ENCODE measurements at regions not wholly inside any gene's neighbourhood (a gene's known extent, or its start where the extent isn't known, plus 50 kb on each side); places are given as distances from the start of the nearest gene placed in this dataset.

DNA sequence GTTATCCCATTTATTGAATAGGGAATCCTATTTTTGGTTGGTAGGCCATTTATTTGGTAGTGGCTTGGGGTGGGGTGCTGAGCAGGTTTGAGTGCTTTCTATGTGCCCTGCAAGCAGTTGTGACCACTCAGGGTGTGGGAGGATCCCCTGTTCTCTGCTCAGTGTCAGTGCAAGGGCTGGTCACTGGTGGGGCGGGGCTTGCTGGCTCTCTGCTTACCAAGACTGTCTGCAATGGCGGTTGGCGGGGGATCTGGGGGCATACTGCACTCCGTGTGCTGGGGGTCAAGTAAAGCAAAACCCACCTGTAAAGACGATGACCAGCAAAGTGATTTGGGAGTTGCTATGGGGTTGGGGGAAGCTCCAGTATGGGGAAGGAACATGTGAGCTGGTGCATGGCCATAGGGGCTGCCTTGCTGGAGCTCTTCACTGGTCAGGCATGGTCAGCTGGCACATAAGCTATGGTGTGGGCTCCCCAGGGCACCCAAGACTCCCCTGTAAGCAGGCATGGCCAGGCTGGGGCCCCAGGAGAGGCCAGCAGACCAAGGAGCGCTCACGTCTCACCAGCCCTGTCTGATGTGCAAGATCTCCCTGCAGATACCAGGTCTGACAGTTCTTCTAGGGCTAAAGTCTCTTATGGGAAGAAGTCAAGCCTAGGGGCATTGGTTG lies 83.0 kb upstream of the GRXCR1 start:
- no peak for DNase-seq
- no peaks in the 10 kb centered on the region for H3K9me3 ChIP-seq (ENCODE audit: control insufficient read depth in 1 of 2, low read length in 2 of 2)
- H3K27ac Mint-ChIP-seq, result no peak overlapping the region
- no peak overlapping the region for H3K27ac ChIP-seq (ENCODE audit: low read depth, low read length)
- H3K27me3 ChIP-seq (ENCODE audit: insufficient read depth, low read length), result no peaks in the 10 kb centered on the region
- ChIA-PET POLR2A (ENCODE audit: partially characterized antibody) (no interaction called here), CTCF (ENCODE audit: partially characterized antibody) (no interaction called here)
- H3K4me3 Mint-ChIP-seq, result no peak overlapping the region
- peaks cover 0 to 6% (median 1%) of the 10 kb centered on the region in 8 donors for H3K9me3 Mint-ChIP-seq
- H3K36me3 Mint-ChIP-seq, result no peaks in the 10 kb centered on the region
- H3K4me1 ChIP-seq (ENCODE audit: insufficient read depth, low read length), result no peaks in the 10 kb centered on the region
- H3K4me1 Mint-ChIP-seq, result no peaks in the 10 kb centered on the region
- no peaks in the 10 kb centered on the region for H3K36me3 ChIP-seq (ENCODE audit: insufficient read depth, low read length)
- H3K27me3 Mint-ChIP-seq, result peaks cover 8 to 13% of the 10 kb centered on the region in 2 donors
- intact Hi-C loops (cut with micrococcal nuclease), result no loop called here
- no peak overlapping the region for H3K4me3 ChIP-seq (ENCODE audit: low read length in 2 of 2)

DNA sequence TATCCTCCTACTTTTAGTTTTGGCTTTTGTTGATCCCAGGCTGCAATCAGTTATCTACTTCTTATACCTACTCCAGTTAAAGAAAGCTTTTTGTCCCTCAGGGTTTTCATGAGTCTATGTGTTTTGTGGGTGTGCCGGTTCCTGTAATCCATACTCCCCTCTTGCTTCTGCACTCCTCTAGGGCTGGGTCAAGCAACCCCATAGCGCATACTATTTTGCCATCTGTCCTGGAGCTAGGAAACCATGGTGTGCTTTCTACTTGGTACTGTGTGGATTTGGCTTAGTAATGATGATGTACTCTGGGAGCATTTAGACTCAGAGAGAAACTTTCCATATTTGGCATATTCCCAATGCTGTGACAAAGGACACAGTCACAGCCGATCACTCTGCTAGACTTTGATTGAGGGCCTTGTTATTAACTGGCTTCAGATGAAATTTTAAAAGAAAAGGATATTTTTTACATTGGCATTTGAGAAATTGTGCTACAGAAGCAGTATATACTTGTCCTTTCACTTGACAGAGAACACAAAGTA lies 86.1 kb upstream of the GRXCR1 start:
- POLR2A ChIA-PET (ENCODE audit: partially characterized antibody), result no interaction called here
- Mint-ChIP-seq H3K36me3 (peaks cover 2 to 6% of the 10 kb centered on the region in 2 donors), H3K9me3 (peaks cover 2 to 38% (median 23%) of the 10 kb centered on the region in 8 donors), H3K4me1 (no peaks in the 10 kb centered on the region), H3K27me3 (peaks cover 8% of the 10 kb centered on the region in 2 donors), H3K4me3 (no peak overlapping the region), H3K27ac (no peak overlapping the region)
- DNase-seq, result no peak
- Histone ChIP-seq H3K27me3 (ENCODE audit: insufficient read depth, low read length) (no peaks in the 10 kb centered on the region), H3K27ac (ENCODE audit: low read depth, low read length) (no peak overlapping the region), H3K4me1 (ENCODE audit: insufficient read depth, low read length) (no peaks in the 10 kb centered on the region), H3K9me3 (ENCODE audit: control insufficient read depth in 1 of 2, low read length in 2 of 2) (peaks cover 0 to 14% of the 10 kb centered on the region in 2 donors), H3K36me3 (ENCODE audit: insufficient read depth, low read length) (no peaks in the 10 kb centered on the region), H3K4me3 (ENCODE audit: low read length in 2 of 2) (no peak overlapping the region)
- CTCF ChIA-PET (ENCODE audit: partially characterized antibody), result interaction anchor here (1.1 kb wide), 1 partner anchor 238 kb away, joined by 3 read pairs; no protein-coding TSS in a partner anchor
- intact Hi-C loops (cut with micrococcal nuclease), result no loop called here

DNA sequence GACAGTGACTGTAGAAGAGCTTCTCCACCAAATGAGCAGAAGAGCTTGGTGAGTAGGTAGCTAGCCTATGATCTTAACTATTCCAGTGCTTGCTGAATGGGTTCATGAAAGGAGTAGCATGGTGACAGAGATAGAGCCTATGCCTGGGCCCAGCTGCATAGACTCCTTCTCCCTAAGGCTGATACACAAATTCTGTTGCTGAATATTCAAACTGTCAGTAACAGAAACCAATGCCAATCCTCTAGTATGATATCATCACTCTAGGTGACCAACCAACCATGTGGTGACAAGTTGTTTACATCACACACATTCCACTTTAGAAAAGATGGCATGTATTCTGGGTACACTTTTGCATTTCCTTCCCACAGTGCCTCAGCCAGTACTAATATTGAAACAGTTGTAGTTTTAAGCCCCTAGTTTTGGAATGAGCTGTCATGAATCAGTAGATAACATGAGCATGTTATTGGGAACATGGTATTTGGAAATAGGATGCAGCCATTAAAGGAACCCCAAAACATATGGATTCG lies 103.4 kb upstream of the GRXCR1 start:
- H3K9me3 Mint-ChIP-seq, result peaks cover 0 to 11% (median 3%) of the 10 kb centered on the region in 8 donors
- no peaks in the 10 kb centered on the region for H3K9me3 ChIP-seq (ENCODE audit: control insufficient read depth in 1 of 2, low read length in 2 of 2)
- intact Hi-C loops (cut with micrococcal nuclease), result no loop called here
- peaks cover 0 to 7% of the 10 kb centered on the region in 2 donors for H3K36me3 Mint-ChIP-seq
- no peak for DNase-seq
- H3K4me3 Mint-ChIP-seq, result no peak overlapping the region
- H3K27me3 ChIP-seq (ENCODE audit: insufficient read depth, low read length), result no peaks in the 10 kb centered on the region
- H3K4me3 ChIP-seq (ENCODE audit: low read length in 2 of 2), result no peak overlapping the region
- peaks cover 2 to 3% of the 10 kb centered on the region in 2 donors for H3K27me3 Mint-ChIP-seq
- H3K27ac ChIP-seq (ENCODE audit: low read depth, low read length), result no peak overlapping the region
- H3K4me1 ChIP-seq (ENCODE audit: insufficient read depth, low read length), result no peaks in the 10 kb centered on the region
- ChIA-PET CTCF (ENCODE audit: partially characterized antibody) (no interaction called here), POLR2A (ENCODE audit: partially characterized antibody) (no interaction called here)
- no peak overlapping the region for H3K27ac Mint-ChIP-seq
- H3K36me3 ChIP-seq (ENCODE audit: insufficient read depth, low read length), result no peaks in the 10 kb centered on the region
- H3K4me1 Mint-ChIP-seq, result no peaks in the 10 kb centered on the region

DNA sequence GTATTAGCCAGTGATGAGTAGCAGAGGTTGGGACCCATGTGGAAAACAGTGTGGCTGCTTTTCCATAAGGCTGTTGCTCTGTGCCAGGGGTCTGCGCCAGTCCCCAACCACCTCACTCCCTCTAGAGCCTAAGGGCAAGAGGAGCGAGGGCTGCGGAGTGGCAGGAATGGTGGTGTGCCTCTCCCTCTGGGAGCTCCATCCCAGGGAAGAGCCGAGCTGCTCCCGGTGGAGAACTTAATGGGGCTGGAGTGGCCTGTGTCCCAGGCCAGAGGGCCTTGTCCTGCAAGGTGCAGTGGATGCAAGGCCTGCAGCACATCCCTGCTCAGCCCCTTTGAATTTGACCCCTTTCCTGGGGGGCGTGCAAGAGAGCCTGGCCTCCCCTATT lies 105.4 kb upstream of the GRXCR1 start:
- H3K4me1 Mint-ChIP-seq, result no peaks in the 10 kb centered on the region
- no peak for DNase-seq
- Histone ChIP-seq H3K4me3 (ENCODE audit: low read length in 2 of 2) (no peak overlapping the region), H3K4me1 (ENCODE audit: insufficient read depth, low read length) (no peaks in the 10 kb centered on the region), H3K9me3 (ENCODE audit: control insufficient read depth in 1 of 2, low read length in 2 of 2) (no peaks in the 10 kb centered on the region), H3K27ac (ENCODE audit: low read depth, low read length) (no peak overlapping the region), H3K27me3 (ENCODE audit: insufficient read depth, low read length) (no peaks in the 10 kb centered on the region), H3K36me3 (ENCODE audit: insufficient read depth, low read length) (no peaks in the 10 kb centered on the region)
- ChIA-PET POLR2A (ENCODE audit: partially characterized antibody) (no interaction called here), CTCF (ENCODE audit: partially characterized antibody) (no interaction called here)
- peaks cover 0 to 21% (median 6%) of the 10 kb centered on the region in 8 donors for H3K9me3 Mint-ChIP-seq
- H3K4me3 Mint-ChIP-seq, result no peak overlapping the region
- intact Hi-C loops (cut with micrococcal nuclease), result no loop called here
- H3K27me3 Mint-ChIP-seq, result peaks cover 2 to 3% of the 10 kb centered on the region in 2 donors
- no peak overlapping the region for H3K27ac Mint-ChIP-seq
- H3K36me3 Mint-ChIP-seq, result peaks cover 0 to 7% of the 10 kb centered on the region in 2 donors

DNA sequence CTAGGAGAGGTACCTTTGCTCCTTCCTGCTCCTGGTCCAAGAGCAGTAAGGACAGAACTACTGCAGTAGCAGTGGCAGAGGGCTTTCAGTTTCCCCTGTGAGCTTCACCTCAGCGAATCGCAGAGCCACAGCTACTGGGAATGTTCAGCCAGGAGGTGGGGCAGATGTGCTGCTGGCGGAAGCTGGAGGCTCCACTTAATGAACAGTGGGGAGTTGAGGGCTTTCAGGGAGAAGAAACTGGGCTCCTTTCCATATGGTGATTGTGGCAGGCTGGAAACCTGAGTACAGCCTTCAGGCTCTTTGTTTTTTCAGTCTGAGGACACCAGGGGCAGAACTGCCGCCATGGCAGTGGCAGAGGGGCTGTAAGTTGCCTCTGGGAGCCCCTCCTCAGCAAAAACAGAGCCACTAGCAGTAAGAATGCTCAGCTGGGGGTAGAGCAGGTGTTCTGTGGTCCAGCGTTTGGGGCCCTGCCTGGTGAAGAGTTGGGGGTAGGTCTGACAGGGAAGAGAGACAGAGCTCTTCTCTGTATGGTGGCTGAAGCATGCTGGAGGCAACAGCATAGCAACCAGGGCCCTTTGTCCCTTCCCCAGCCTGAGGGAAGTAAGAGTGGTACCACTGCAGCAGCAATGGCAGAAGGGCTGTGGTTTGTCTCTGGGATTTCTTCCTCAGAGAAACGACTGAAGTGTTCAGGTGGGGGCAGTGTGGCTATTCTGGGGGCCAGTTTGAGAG lies 106.0 kb upstream of the GRXCR1 start:
- Mint-ChIP-seq H3K36me3 (peaks cover 0 to 7% of the 10 kb centered on the region in 2 donors), H3K4me1 (no peaks in the 10 kb centered on the region), H3K4me3 (no peak overlapping the region), H3K9me3 (peaks cover 0 to 21% (median 6%) of the 10 kb centered on the region in 8 donors), H3K27ac (no peak overlapping the region), H3K27me3 (peaks cover 2 to 3% of the 10 kb centered on the region in 2 donors)
- Histone ChIP-seq H3K4me1 (ENCODE audit: insufficient read depth, low read length) (no peaks in the 10 kb centered on the region), H3K4me3 (ENCODE audit: low read length in 2 of 2) (no peak overlapping the region), H3K27me3 (ENCODE audit: insufficient read depth, low read length) (no peaks in the 10 kb centered on the region), H3K9me3 (ENCODE audit: control insufficient read depth in 1 of 2, low read length in 2 of 2) (no peaks in the 10 kb centered on the region), H3K36me3 (ENCODE audit: insufficient read depth, low read length) (no peaks in the 10 kb centered on the region), H3K27ac (ENCODE audit: low read depth, low read length) (no peak overlapping the region)
- POLR2A ChIA-PET (ENCODE audit: partially characterized antibody), result no interaction called here
- intact Hi-C loops (cut with micrococcal nuclease), result no loop called here
- CTCF ChIA-PET (ENCODE audit: partially characterized antibody), result no interaction called here
- DNase-seq, result no peak

DNA sequence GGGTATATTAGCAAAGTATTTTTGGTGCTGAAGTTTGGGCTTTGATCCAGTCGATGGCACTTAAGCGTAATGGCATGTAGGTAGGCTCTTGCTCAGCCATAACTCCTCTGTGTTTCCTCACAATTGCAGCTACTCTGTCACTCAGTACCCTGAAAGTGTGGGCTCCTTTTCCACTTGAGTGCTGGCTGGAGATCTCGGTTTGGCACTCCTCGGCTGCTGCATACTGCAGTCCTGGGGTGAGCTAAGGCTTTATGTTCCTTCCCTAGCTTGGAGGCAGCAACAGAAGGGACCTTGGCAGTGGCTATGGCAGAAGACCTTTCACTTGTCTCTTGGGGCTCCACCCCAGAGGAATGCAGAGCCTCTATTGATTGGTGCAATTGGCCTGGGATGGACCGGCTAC lies 106.7 kb upstream of the GRXCR1 start:
- Histone ChIP-seq H3K27me3 (ENCODE audit: insufficient read depth, low read length) (no peaks in the 10 kb centered on the region), H3K9me3 (ENCODE audit: control insufficient read depth in 1 of 2, low read length in 2 of 2) (no peaks in the 10 kb centered on the region), H3K27ac (ENCODE audit: low read depth, low read length) (no peak overlapping the region), H3K4me3 (ENCODE audit: low read length in 2 of 2) (no peak overlapping the region), H3K36me3 (ENCODE audit: insufficient read depth, low read length) (no peaks in the 10 kb centered on the region), H3K4me1 (ENCODE audit: insufficient read depth, low read length) (no peaks in the 10 kb centered on the region)
- Mint-ChIP-seq H3K27me3 (peaks cover 2 to 3% of the 10 kb centered on the region in 2 donors), H3K4me1 (no peaks in the 10 kb centered on the region), H3K36me3 (peaks cover 0 to 7% of the 10 kb centered on the region in 2 donors), H3K9me3 (peaks cover 0 to 21% (median 6%) of the 10 kb centered on the region in 8 donors), H3K4me3 (no peak overlapping the region), H3K27ac (no peak overlapping the region)
- CTCF ChIA-PET (ENCODE audit: partially characterized antibody), result no interaction called here
- intact Hi-C loops (cut with micrococcal nuclease), result no loop called here
- POLR2A ChIA-PET (ENCODE audit: partially characterized antibody), result no interaction called here
- DNase-seq, result no peak

DNA sequence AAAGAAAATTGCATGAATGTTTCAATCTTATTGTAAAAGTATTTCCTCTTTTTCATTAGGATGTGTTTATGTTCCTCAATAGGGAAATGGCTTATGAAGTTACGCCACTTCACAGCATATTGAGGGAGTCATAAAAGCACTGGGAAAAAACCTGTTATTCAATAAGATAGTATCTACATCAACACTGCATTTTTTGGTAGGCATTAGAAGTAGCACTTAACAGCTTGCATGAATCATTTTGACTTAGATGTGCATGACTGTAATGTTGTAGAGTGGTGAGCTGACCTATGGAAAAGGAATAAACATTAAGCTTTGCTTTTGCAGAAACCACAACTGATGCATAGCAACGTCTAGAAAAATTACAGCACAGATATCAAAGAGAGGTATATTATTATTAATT lies 111.2 kb upstream of the GRXCR1 start:
- peaks cover 0 to 2% of the 10 kb centered on the region in 2 donors for H3K27me3 Mint-ChIP-seq

More for the DNA sequence above, 111.2 kb upstream of the GRXCR1 start:
- DNase-seq, result no peak
- Mint-ChIP-seq H3K9me3 (peaks cover 0 to 21% (median 6%) of the 10 kb centered on the region in 8 donors), H3K36me3 (peaks cover 0 to 7% of the 10 kb centered on the region in 2 donors), H3K4me3 (no peak overlapping the region), H3K4me1 (no peaks in the 10 kb centered on the region), H3K27ac (no peak overlapping the region)
- no peaks in the 10 kb centered on the region for H3K9me3 ChIP-seq (ENCODE audit: control insufficient read depth in 1 of 2, low read length in 2 of 2)
- intact Hi-C loops (cut with micrococcal nuclease), result no loop called here
- H3K4me3 ChIP-seq (ENCODE audit: low read length in 2 of 2), result no peak overlapping the region
- no peaks in the 10 kb centered on the region for H3K27me3 ChIP-seq (ENCODE audit: insufficient read depth, low read length)
- H3K4me1 ChIP-seq (ENCODE audit: insufficient read depth, low read length), result no peaks in the 10 kb centered on the region
- H3K27ac ChIP-seq (ENCODE audit: low read depth, low read length), result no peak overlapping the region
- ChIA-PET CTCF (ENCODE audit: partially characterized antibody) (no interaction called here), POLR2A (ENCODE audit: partially characterized antibody) (no interaction called here)
- H3K36me3 ChIP-seq (ENCODE audit: insufficient read depth, low read length), result no peaks in the 10 kb centered on the region
